Esophagus muscularis mucosa (tissue), 4 donors: ENCODE measurements at regions not wholly inside any gene's neighbourhood (a gene's known extent, or its start where the extent isn't known, plus 50 kb on each side); places are given as distances from the start of the nearest gene placed in this dataset.

Experiments
- CTCF ChIP-seq, 3 experiments: fragments of 200-600 bp in 2 of 3; fragments of 450-650 bp in 1 of 3; sonication (generic) in 2 of 3; IDR thresholded peaks; one replicate each; pipeline ENCODE4 v1.5.1; 2017 to 2019; ENCODE audit warnings: antibody characterized with exemption in 3 of 3, mild to moderate bottlenecking in 2 of 3, moderate library complexity in 1 of 3
- EP300 ChIP-seq: sonication (generic); formaldehyde crosslinking; IDR thresholded peaks from one replicate; pipeline ENCODE4 v1.6.1; 2017; ENCODE audit warnings: antibody characterized with exemption
- POLR2A ChIP-seq: fragments of 450-650 bp; IDR thresholded peaks from one replicate; pipeline ENCODE4 v1.6.1; 2017; ENCODE audit warnings: antibody characterized with exemption, moderate library complexity, mild to moderate bottlenecking, low read depth
- POLR2AphosphoS5 ChIP-seq, 2 donors: sonication (generic); formaldehyde crosslinking; IDR thresholded peaks; one replicate each; pipeline ENCODE4 v1.6.1; 2017; ENCODE audit warnings: antibody characterized with exemption in 2 of 2

GRCh38 chr10:10346390-10347150 lies 671.1 kb upstream of the CELF2 start:
- TF ChIP-seq CTCF (IDR thresholded peaks at IDR 0.05) (no peak), POLR2A (no peak), POLR2AphosphoS5 (IDR thresholded peaks at IDR 0.05) (no peak), EP300 (no peak)
